ENCODE measurements at regions not wholly inside any gene's neighbourhood (a gene's known extent, or its start where the extent isn't known, plus 50 kb on each side); places are given as distances from the start of the nearest gene placed in this dataset.
"Not testable (repeated sequence)": the region's sequence is repeated elsewhere in the genome, so short reads cannot be mapped to it uniquely, and the experiment has no call there.

DNA sequence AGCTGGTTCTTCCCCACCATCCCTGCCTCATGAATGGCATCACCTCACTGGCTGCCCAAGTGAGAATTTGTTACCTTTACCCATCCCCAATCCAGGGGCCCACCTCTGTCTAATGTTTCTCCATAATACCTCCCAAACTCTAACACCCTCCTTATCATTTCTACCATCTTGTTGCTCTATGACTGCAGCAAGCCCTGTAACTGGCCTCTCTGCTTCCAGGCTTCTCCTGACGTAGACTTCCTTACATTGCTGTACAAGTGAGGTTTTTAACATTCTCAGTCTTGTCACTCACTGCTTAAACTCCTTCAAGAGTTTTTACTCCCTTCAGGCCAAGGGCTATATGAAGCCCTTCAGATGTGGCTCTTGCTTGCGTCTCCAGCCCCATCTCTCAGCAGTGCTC lies 53.5 kb upstream of the KIF2A start:
- not testable (repeated sequence) for H3K4me3 ChIP-seq (ENCODE audit: insufficient read depth, low read depth, low read length, poor library complexity, severe bottlenecking); H3K9me3 ChIP-seq (ENCODE audit: control insufficient read depth, low read length); H3K27me3 ChIP-seq (replicated peaks; ENCODE audit: control insufficient read depth, insufficient read depth, low read length, poor library complexity, severe bottlenecking); H3K4me1 ChIP-seq (ENCODE audit: control insufficient read depth, insufficient read depth, low read length, poor library complexity, severe bottlenecking); H3K36me3 ChIP-seq (ENCODE audit: control insufficient read depth, insufficient read depth, low read length); DNase-seq; H3K27ac ChIP-seq (ENCODE audit: insufficient read depth, low read length, poor library complexity, severe bottlenecking)

DNA sequence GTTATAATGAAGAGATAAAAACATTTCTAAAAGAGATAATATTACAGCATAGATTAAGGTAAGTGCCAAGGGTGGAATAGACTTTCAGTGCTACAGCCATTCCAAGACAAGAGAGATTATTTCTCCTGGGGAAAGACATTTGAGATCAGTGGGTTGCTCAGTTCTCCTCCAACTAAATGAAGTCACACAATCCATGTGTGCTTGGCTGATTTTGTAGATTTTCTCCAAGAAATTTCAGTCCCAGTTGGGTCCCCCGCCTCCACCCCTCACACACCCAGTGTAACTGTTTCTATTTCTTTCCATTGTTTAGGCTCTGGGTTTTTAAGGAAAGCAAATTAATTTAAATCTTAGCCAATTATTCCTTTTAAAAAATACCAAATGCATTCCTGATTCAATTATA lies 50.5 kb upstream of the KIF2A start:
- not testable (repeated sequence) for H3K9me3 ChIP-seq (ENCODE audit: control insufficient read depth, low read length); DNase-seq; H3K27me3 ChIP-seq (replicated peaks; ENCODE audit: control insufficient read depth, insufficient read depth, low read length, poor library complexity, severe bottlenecking); H3K27ac ChIP-seq (ENCODE audit: insufficient read depth, low read length, poor library complexity, severe bottlenecking); H3K36me3 ChIP-seq (ENCODE audit: control insufficient read depth, insufficient read depth, low read length); H3K4me3 ChIP-seq (ENCODE audit: insufficient read depth, low read depth, low read length, poor library complexity, severe bottlenecking)
- H3K4me1 ChIP-seq (ENCODE audit: control insufficient read depth, insufficient read depth, low read length, poor library complexity, severe bottlenecking): peaks cover 10% of the 10 kb centered on the region

DNA sequence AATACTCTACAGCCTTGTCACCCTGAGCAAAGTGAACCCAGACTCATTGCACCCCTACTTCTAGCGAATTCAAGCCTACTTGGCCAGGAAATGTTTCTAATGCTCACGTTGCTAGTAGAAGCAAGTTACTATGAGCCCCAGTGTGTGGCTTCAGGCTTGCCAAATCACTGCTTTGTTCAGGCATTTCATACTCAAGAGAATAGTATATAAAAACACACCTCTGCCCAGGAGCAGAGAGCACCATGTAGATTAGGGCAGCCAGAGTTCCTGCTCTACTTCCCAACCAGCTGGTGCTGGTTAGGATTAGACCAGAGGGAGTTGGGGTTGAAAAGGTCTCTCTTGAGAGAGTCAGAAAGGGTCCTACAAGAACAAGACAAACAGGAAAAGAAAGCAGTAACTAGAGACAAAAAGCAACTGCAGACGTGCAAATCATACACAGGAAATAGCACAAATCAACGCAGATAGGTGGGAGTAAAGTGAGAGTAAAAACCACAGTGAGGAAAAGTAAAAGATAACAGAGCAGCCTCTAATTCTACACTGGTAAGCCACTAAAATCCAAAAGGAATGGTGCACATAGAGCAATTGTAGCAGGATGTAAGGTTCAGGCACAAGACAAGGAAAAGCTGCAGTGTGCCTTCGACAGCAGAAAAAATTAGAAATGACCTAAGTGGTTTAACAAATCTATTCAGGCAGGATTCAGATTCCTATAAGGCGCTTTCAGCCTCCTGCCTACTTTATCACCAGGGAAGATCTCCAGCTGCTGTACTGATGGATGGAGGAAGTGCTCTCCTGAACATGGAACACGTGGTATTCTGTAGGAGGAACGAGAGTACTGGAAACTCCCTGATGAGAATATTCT lies 49.6 kb upstream of the KIF2A start:
- Histone ChIP-seq H3K4me3 (ENCODE audit: insufficient read depth, low read depth, low read length, poor library complexity, severe bottlenecking) (peak overlapping the region; percentile 18), H3K36me3 (ENCODE audit: control insufficient read depth, insufficient read depth, low read length) (no peaks in the 10 kb centered on the region), H3K27me3 (replicated peaks; ENCODE audit: control insufficient read depth, insufficient read depth, low read length, poor library complexity, severe bottlenecking) (no peaks in the 10 kb centered on the region), H3K4me1 (ENCODE audit: control insufficient read depth, insufficient read depth, low read length, poor library complexity, severe bottlenecking) (peaks cover 10% of the 10 kb centered on the region), H3K9me3 (ENCODE audit: control insufficient read depth, low read length) (no peaks in the 10 kb centered on the region), H3K27ac (ENCODE audit: insufficient read depth, low read length, poor library complexity, severe bottlenecking) (peak overlapping the region; percentile 59)
- no peak for DNase-seq

Measured in effector memory CD4-positive, alpha-beta T cell (primary cell).